Stimulated activated CD4-positive, alpha-beta T cell treated with anti-CD3 and anti-CD28 coated beads, Interleukin-4, amount 100 ng/mL, for 1 hour (primary cell): ENCODE measurements at regions not wholly inside any gene's neighbourhood (a gene's known extent, or its start where the extent isn't known, plus 50 kb on each side); places are given as distances from the start of the nearest gene placed in this dataset.

ENCODE experiments used
- DNase-seq: peaks from one replicate; pipeline ENCODE4 v3.0.0-alpha.2; 2020

- no peak for DNase-seq
These were observed 290.9 kb upstream of the SMC2 start for GRCh38 chr9:103803245-103803644.

GRCh38 chr9:103804077-103804735 lies 289.9 kb upstream of the SMC2 start:
- DNase-seq = no peak

- no peak for DNase-seq
These were observed 284.4 kb upstream of the SMC2 start for GRCh38 chr9:103809745-103810144.

- DNase-seq = no peak
These were observed 282.6 kb upstream of the SMC2 start for GRCh38 chr9:103811462-103811861.

- DNase-seq = no peak
These were observed 278.0 kb upstream of the SMC2 start for GRCh38 chr9:103816146-103816545.

GRCh38 chr9:103819936-103820335 lies 274.2 kb upstream of the SMC2 start:
- DNase-seq = no peak

- no peak for DNase-seq
These were observed 273.0 kb upstream of the SMC2 start for GRCh38 chr9:103821115-103821514.

- no peak for DNase-seq
These were observed 256.2 kb upstream of the SMC2 start for GRCh38 chr9:103837940-103838339.

- DNase-seq = no peak
These were observed 254.9 kb upstream of the SMC2 start for GRCh38 chr9:103839197-103839596.

- DNase-seq = no peak
These were observed 226.2 kb upstream of the SMC2 start for GRCh38 chr9:103867886-103868285.

- no peak for DNase-seq
These were observed 221.3 kb upstream of the SMC2 start for GRCh38 chr9:103872811-103873210.

- no peak for DNase-seq
These were observed 212.7 kb upstream of the SMC2 start for GRCh38 chr9:103881419-103881818.

- DNase-seq = no peak
These were observed 204.1 kb upstream of the SMC2 start for GRCh38 chr9:103889989-103890388.

GRCh38 chr9:103894184-103894583 lies 199.9 kb upstream of the SMC2 start:
- no peak for DNase-seq

- DNase-seq = no peak
These were observed 195.6 kb upstream of the SMC2 start for GRCh38 chr9:103898550-103898949.

- no peak for DNase-seq
These were observed 194.2 kb upstream of the SMC2 start for GRCh38 chr9:103899866-103900265.

GRCh38 chr9:103900466-103900865 lies 193.6 kb upstream of the SMC2 start:
- DNase-seq = no peak

- no peak for DNase-seq
These were observed 191.8 kb upstream of the SMC2 start for GRCh38 chr9:103902263-103902662.

GRCh38 chr9:103904242-103904641 lies 189.9 kb upstream of the SMC2 start:
- DNase-seq = no peak

- no peak for DNase-seq
These were observed 180.2 kb upstream of the SMC2 start for GRCh38 chr9:103913899-103914298.

GRCh38 chr9:103919605-103920209 lies 174.4 kb upstream of the SMC2 start:
- DNase-seq = no peak

GRCh38 chr9:103928442-103928841 lies 165.7 kb upstream of the SMC2 start:
- no peak for DNase-seq

GRCh38 chr9:103941104-103941503 lies 153.0 kb upstream of the SMC2 start:
- no peak for DNase-seq

GRCh38 chr9:103942200-103942599 lies 151.9 kb upstream of the SMC2 start:
- no peak for DNase-seq

GRCh38 chr9:103942651-103943050 lies 151.5 kb upstream of the SMC2 start:
- no peak for DNase-seq
